Peyer's patch (tissue), 4 donors: ENCODE measurements at regions not wholly inside any gene's neighbourhood (a gene's known extent, or its start where the extent isn't known, plus 50 kb on each side); places are given as distances from the start of the nearest gene placed in this dataset.

Experiments used
- POLR2A ChIP-seq, 2 donors: fragments of 450-650 bp; IDR thresholded peaks; one replicate each; pipeline ENCODE4 v1.5.1; 2017; ENCODE audit warnings: antibody characterized with exemption in 2 of 2, mild to moderate bottlenecking in 2 of 2, moderate library complexity in 2 of 2
- TF ChIP-seq, protein P1 (sequence below), 6 experiments: fragments of 450-650 bp in 4 of 6; fragments of 200-600 bp in 2 of 6; sonication (generic) in 1 of 6; IDR thresholded peaks; one replicate each; pipeline ENCODE4 v1.5.1; 2017 to 2019; ENCODE audit warnings: antibody characterized with exemption in 6 of 6, mild to moderate bottlenecking in 3 of 6, moderate library complexity in 1 of 6

DNA sequence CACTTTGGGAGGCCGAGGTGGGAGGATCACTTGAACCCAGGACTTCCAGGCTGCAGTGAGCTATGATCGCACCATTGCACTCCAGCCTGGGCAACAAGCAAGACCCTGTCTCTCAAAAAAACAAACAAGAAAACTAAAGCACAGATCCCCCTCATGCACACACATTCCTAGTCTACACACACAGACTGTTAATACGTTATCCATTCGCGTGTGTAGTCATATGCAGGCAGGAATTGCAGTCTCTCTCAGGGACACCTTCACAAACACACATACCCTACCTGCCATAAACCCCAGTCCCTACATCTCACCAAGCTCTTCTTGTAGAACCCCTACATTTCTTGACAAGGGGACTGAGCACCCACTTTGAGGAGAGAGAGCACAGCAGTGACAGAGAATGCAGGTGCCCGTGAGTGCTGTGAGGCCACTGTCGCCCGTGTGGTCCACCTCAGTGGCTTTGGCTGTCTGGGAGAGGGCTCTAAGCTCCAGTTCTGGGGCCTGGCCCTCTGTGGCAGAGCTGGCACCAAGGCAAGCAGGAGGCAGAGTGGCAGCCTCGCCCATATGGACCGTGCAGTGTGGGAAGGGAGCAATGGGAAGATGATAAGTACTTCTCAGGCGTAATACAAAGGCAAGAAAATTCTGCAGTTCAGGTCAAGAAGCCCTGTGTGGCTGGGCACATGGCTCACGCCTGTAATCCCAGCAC is 59.0 kb upstream of the RPH3AL start:
- TF ChIP-seq, protein P1, sequence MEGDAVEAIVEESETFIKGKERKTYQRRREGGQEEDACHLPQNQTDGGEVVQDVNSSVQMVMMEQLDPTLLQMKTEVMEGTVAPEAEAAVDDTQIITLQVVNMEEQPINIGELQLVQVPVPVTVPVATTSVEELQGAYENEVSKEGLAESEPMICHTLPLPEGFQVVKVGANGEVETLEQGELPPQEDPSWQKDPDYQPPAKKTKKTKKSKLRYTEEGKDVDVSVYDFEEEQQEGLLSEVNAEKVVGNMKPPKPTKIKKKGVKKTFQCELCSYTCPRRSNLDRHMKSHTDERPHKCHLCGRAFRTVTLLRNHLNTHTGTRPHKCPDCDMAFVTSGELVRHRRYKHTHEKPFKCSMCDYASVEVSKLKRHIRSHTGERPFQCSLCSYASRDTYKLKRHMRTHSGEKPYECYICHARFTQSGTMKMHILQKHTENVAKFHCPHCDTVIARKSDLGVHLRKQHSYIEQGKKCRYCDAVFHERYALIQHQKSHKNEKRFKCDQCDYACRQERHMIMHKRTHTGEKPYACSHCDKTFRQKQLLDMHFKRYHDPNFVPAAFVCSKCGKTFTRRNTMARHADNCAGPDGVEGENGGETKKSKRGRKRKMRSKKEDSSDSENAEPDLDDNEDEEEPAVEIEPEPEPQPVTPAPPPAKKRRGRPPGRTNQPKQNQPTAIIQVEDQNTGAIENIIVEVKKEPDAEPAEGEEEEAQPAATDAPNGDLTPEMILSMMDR (IDR thresholded peaks at IDR 0.05): no peak
- no peak for TF ChIP-seq POLR2A (IDR thresholded peaks at IDR 0.05)
